HUES6 (cell line): ENCODE measurements at regions not wholly inside any gene's neighbourhood (a gene's known extent, or its start where the extent isn't known, plus 50 kb on each side); places are given as distances from the start of the nearest gene placed in this dataset.

Experiments used
- H3K27ac ChIP-seq: 2 replicates; pipeline ENCODE4 v1.7.0; 2013; ENCODE audit warnings: low read depth, mild to moderate bottlenecking, low read length, inconsistent platforms
- H3K27me3 ChIP-seq: 2 replicates; pipeline ENCODE4 v1.6.1; 2013; ENCODE audit warnings: low read length; ENCODE audit not compliant: control insufficient read depth, insufficient read depth
- H3K36me3 ChIP-seq: 2 replicates; pipeline ENCODE4 v1.6.1; 2013; ENCODE audit warnings: low read length; ENCODE audit not compliant: control insufficient read depth, insufficient read depth
- H3K4me1 ChIP-seq: 2 replicates; pipeline ENCODE4 v1.6.1; 2013; ENCODE audit warnings: low read length; ENCODE audit not compliant: control insufficient read depth, insufficient read depth
- H3K4me3 ChIP-seq: 2 replicates; pipeline ENCODE4 v1.5.1; 2013; ENCODE audit warnings: low read depth, low read length
- H3K9ac ChIP-seq: one replicate; pipeline ENCODE4 v1.6.1; 2013; ENCODE audit warnings: mild to moderate bottlenecking, low read length
- H3K9me3 ChIP-seq: 2 replicates; pipeline ENCODE4 v1.6.1; 2013; ENCODE audit warnings: low read depth, low read length; ENCODE audit not compliant: control insufficient read depth, insufficient read depth

- Histone ChIP-seq H3K9me3 (peaks cover 24% of the 10 kb centered on the region), H3K36me3 (0 out of 2 replicates have a peak, but pooled peaks cover 2% of the 10 kb centered on the region), H3K4me1 (no peaks in the 10 kb centered on the region), H3K27ac (no peak overlapping the region), H3K4me3 (no peak overlapping the region), H3K9ac (no peak overlapping the region), H3K27me3 (no peaks in the 10 kb centered on the region)
Observed at GRCh38 chr12:102629262-102629888, 149.0 kb upstream of the IGF1 start.

DNA sequence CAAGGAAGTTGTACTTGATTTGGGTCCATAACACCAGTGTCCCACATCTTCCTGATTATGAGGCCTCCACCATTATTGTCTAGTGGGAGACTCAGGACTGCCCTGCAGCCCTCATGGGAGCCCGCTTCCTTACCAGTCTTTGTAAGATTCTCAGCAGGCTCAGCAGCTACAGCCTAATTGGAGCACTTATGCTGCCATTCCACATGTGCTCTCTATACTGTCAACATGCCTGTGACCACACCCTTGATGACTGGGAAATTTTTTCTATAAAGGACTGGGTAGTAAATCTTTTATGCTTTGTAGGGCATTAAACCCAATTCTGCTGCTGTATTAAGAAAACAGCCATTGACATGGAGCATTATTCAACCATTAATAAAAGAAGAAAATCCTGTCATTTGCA is 145.5 kb upstream of the IGF1 start:
- Histone ChIP-seq H3K27ac (no peak overlapping the region), H3K4me1 (no peaks in the 10 kb centered on the region), H3K9me3 (peaks cover 15% of the 10 kb centered on the region), H3K27me3 (no peaks in the 10 kb centered on the region), H3K36me3 (0 out of 2 replicates have a peak, but pooled peaks cover 2% of the 10 kb centered on the region), H3K9ac (no peak overlapping the region), H3K4me3 (no peak overlapping the region)

GRCh38 chr12:102622618-102623017 is 142.3 kb upstream of the IGF1 start:
- Histone ChIP-seq H3K9me3 (peaks cover 10% of the 10 kb centered on the region), H3K27ac (no peak overlapping the region), H3K27me3 (no peaks in the 10 kb centered on the region), H3K36me3 (no peaks in the 10 kb centered on the region), H3K4me1 (no peaks in the 10 kb centered on the region), H3K9ac (no peak overlapping the region), H3K4me3 (no peak overlapping the region)

DNA sequence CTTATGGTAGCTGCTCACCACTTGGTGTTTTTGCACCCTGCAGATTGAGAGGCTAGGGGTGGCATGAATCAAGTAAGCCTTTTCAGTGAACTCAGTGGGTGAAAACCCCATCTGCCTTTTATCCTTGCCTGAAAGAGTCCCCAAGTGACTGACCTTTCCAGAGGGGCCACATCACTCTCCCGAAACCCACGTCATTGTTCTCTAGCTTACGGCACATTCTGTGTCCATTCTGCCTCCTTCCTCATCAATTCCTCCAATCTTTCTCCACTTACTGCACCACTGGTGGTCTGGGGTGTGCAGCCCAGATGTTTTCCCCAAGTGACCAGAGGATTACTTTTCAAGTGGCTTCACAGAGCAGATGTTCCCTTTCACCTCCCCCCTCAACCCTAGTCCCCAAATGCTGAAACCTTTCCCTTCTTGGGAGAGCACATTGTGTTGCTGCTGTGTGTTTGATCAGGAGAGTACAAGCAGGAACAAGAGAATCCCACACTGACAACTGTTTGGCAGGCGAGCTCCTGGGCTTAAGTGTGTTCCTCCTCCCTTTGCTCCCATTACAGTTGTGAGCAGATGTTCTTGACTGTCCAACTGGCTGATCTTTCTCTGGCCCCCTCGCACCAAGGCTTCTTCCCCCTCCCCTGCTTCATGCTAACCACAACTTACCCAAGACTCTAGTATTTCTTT is 138.0 kb upstream of the IGF1 start:
- no peak overlapping the region for H3K9ac ChIP-seq
- H3K4me1 ChIP-seq = no peaks in the 10 kb centered on the region

DNA sequence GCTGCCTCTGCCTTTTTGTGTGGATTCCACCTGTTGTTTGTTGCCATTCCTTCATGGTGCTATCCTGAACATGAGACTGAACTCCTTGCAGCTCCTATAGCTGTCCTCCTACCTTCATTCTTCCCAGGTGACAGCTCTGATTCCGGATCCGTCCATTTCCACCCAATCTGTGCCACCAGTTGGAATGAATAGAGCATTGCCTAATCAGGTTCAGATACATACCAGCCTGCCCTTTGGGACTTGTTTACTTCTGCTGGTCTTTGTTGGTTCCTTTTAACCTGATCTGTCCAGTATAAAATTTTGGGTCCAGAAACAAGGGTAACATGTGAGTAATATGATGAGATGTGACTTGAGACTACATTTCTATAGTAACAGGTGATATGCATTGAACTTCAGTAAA is 136.3 kb upstream of the IGF1 start:
- Histone ChIP-seq H3K9ac (no peak overlapping the region), H3K27me3 (no peaks in the 10 kb centered on the region), H3K27ac (no peak overlapping the region), H3K4me3 (no peak overlapping the region), H3K9me3 (no peaks in the 10 kb centered on the region), H3K4me1 (peaks cover 2% of the 10 kb centered on the region; the same call in 1 of the 2 replicates), H3K36me3 (no peaks in the 10 kb centered on the region)

More for the DNA sequence above, 138.0 kb upstream of the IGF1 start:
- H3K9me3 ChIP-seq = no peaks in the 10 kb centered on the region
- H3K4me3 ChIP-seq = no peak overlapping the region
- H3K27me3 ChIP-seq = no peaks in the 10 kb centered on the region
- H3K36me3 ChIP-seq = no peaks in the 10 kb centered on the region
- H3K27ac ChIP-seq = no peak overlapping the region

- peaks cover 6% of the 10 kb centered on the region; the same call in 1 of the 2 replicates for H3K9me3 ChIP-seq
Observed at GRCh38 chr12:102611995-102612394, 131.6 kb upstream of the IGF1 start.

DNA sequence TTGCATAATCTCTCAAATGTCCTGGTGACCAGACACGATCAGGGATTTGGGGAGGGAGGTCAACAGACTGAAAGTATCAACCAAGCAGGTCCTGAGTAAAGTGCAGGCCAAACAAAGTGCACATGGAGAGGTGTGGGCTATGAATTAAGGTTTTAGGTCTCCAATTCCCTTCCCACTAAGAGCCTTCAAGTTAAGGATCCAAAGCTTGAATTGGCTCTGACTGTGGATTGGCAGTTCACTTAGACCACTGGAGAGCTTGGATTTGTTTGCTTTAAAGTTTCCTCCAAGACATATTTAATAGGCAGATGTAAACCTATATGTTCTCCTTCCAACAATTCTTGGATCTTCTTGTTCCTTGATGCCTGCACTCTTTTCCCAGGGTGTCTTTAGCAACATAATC is 129.6 kb upstream of the IGF1 start:
- Histone ChIP-seq H3K9ac (no peak overlapping the region), H3K27ac (peak overlapping the region; percentile 38; the same call in 1 of the 2 replicates), H3K4me1 (peaks cover 16% of the 10 kb centered on the region), H3K36me3 (no peaks in the 10 kb centered on the region), H3K9me3 (peaks cover 6% of the 10 kb centered on the region; the same call in 1 of the 2 replicates), H3K27me3 (no peaks in the 10 kb centered on the region), H3K4me3 (no peak overlapping the region)

More at GRCh38 chr12:102611995-102612394, 131.6 kb upstream of the IGF1 start:
- Histone ChIP-seq H3K27ac (peak overlapping the region; percentile 70), H3K27me3 (no peaks in the 10 kb centered on the region), H3K9ac (no peak overlapping the region), H3K4me3 (peak overlapping the region; percentile 16), H3K36me3 (no peaks in the 10 kb centered on the region), H3K4me1 (peaks cover 16% of the 10 kb centered on the region)

DNA sequence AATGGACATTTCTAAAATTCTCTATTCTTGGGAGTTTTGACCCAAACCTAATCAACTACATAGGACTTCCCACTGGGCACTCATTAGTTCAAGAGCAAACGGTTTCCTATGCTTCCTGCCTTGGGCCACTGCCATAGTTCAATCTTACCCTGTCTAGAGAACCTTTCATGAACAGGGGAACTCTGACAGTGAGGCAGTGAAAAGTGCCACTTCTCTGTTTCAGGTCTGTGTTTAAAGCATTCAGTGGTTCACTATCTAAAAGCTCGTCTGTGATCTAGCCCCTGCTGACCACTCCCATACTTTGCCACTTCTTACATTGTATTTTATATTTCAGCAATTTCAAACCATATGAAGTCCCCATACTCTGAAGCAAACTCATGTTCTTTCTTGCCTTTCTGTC is 122.7 kb upstream of the IGF1 start:
- Histone ChIP-seq H3K27me3 (no peaks in the 10 kb centered on the region), H3K27ac (no peak overlapping the region), H3K4me1 (no peaks in the 10 kb centered on the region; the same call in 1 of the 2 replicates), H3K36me3 (no peaks in the 10 kb centered on the region), H3K9ac (no peak overlapping the region), H3K4me3 (no peak overlapping the region), H3K9me3 (peaks cover 3% of the 10 kb centered on the region; the same call in 1 of the 2 replicates)

DNA sequence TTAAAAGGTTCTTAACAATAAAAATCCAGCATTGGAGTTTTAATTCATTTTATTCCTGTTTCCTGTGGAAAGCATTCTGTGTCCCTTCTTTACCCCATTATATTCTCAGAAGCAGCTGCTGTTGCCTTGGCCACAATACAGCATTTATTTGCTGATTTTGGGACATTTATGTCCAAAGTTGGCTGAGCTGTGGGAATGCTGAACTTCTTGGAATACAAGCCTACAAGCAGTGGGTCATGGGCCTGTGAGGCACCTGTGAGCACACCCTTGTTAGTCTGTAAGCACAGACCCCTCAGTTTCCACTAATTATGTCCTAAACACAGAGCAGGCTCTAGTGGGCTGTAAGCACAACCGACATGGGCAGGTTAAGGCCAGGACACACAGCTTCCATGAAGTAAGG is 122.2 kb upstream of the IGF1 start:
- no peak overlapping the region for H3K9ac ChIP-seq
- no peak overlapping the region for H3K27ac ChIP-seq
- no peaks in the 10 kb centered on the region; the same call in 1 of the 2 replicates for H3K4me1 ChIP-seq
- no peaks in the 10 kb centered on the region for H3K27me3 ChIP-seq
- H3K36me3 ChIP-seq = no peaks in the 10 kb centered on the region
- peaks cover 2% of the 10 kb centered on the region; the same call in 1 of the 2 replicates for H3K9me3 ChIP-seq
- no peak overlapping the region for H3K4me3 ChIP-seq

GRCh38 chr12:102601621-102602020 is 121.3 kb upstream of the IGF1 start:
- no peak overlapping the region for H3K27ac ChIP-seq
- no peak overlapping the region for H3K4me3 ChIP-seq
- H3K36me3 ChIP-seq = no peaks in the 10 kb centered on the region
- H3K4me1 ChIP-seq = no peaks in the 10 kb centered on the region; the same call in 1 of the 2 replicates
- no peaks in the 10 kb centered on the region for H3K9me3 ChIP-seq
- no peaks in the 10 kb centered on the region for H3K27me3 ChIP-seq
- H3K9ac ChIP-seq = no peak overlapping the region

DNA sequence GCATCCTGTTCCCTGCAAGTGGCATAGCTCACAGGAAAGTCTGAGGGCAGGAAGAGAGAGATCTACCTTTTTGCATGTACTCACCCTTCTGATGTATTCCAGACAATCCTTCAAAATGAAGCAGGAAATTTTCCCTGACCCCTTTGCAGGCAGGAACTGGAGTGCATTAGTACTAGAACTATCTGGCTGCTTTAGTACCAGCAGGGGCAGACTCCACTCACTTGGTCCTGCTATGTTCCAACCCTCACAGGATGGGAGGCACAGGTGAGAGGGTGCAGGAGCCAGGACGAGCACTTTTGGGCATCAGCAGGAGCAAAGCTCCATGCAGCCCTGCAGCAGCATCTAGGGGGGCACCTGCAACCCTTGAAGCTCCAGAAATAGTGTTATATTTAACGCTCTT is 116.3 kb upstream of the IGF1 start:
- Histone ChIP-seq H3K27ac (no peak overlapping the region), H3K27me3 (no peaks in the 10 kb centered on the region), H3K36me3 (no peaks in the 10 kb centered on the region), H3K9me3 (no peaks in the 10 kb centered on the region), H3K4me1 (no peaks in the 10 kb centered on the region; the same call in 1 of the 2 replicates), H3K9ac (no peak overlapping the region), H3K4me3 (no peak overlapping the region)
